ENCODE measurements at regions not wholly inside any gene's neighbourhood (a gene's known extent, or its start where the extent isn't known, plus 50 kb on each side); places are given as distances from the start of the nearest gene placed in this dataset.

DNA sequence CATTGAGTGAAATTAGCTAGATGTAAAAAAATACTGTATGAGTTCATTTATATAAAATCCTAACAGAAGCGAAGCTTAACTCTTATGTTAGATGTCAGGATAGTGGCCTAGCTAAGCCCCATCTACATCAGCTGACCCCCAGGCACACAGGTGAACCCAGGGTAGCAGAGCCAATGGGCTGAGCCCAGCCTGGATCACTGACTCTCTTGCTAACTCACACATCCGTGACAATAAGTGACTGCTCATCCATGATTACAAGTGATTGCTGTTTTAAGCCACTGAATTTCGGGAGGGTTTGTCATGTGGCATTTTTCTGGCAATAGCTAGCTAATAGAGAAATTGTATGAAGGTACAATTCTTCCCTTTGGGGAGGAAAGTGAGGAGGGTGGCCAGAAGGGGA lies 55.2 kb upstream of the COG2 start:
- no peaks in the 10 kb centered on the region for H3K36me3 Mint-ChIP-seq (ENCODE audit: low read depth, unreplicated experiment)
- Histone ChIP-seq H3K4me2 (ENCODE audit: low read length) (no peak overlapping the region), H3K4me3 (ENCODE audit: insufficient read depth, low read depth, low read length) (no peak overlapping the region), H3K4me1 (ENCODE audit: insufficient read depth, low read length) (no peaks in the 10 kb centered on the region), H3K27ac (ENCODE audit: low read depth, low read length) (no peak overlapping the region), H3K36me3 (ENCODE audit: insufficient read depth, low read length) (no peaks in the 10 kb centered on the region), H3K79me2 (ENCODE audit: insufficient read depth, low read length) (no peaks in the 10 kb centered on the region), H2AFZ (ENCODE audit: low read depth, low read length) (no peak overlapping the region), H3K9me3 (ENCODE audit: insufficient read depth, low read depth, low read length) (no peaks in the 10 kb centered on the region), H4K20me1 (ENCODE audit: insufficient read depth, low read length) (no peaks in the 10 kb centered on the region), H3K27me3 (ENCODE audit: insufficient read depth, low read length) (no peaks in the 10 kb centered on the region), H3K9ac (ENCODE audit: low read length) (no peak overlapping the region)
- H3K9me3 Mint-ChIP-seq (ENCODE audit: unreplicated experiment) = peaks cover 1% of the 10 kb centered on the region
- peaks cover 6% of the 10 kb centered on the region for H3K27me3 Mint-ChIP-seq (ENCODE audit: low read depth, unreplicated experiment)
- FAIRE-seq (no peak), DNase-seq (ENCODE audit: low read depth) (no peak)
- no peaks in the 10 kb centered on the region for H3K4me1 Mint-ChIP-seq (ENCODE audit: low read depth, unreplicated experiment)
- no peak overlapping the region for H3K4me3 Mint-ChIP-seq (ENCODE audit: unreplicated experiment)
- TF ChIP-seq, protein P1, sequence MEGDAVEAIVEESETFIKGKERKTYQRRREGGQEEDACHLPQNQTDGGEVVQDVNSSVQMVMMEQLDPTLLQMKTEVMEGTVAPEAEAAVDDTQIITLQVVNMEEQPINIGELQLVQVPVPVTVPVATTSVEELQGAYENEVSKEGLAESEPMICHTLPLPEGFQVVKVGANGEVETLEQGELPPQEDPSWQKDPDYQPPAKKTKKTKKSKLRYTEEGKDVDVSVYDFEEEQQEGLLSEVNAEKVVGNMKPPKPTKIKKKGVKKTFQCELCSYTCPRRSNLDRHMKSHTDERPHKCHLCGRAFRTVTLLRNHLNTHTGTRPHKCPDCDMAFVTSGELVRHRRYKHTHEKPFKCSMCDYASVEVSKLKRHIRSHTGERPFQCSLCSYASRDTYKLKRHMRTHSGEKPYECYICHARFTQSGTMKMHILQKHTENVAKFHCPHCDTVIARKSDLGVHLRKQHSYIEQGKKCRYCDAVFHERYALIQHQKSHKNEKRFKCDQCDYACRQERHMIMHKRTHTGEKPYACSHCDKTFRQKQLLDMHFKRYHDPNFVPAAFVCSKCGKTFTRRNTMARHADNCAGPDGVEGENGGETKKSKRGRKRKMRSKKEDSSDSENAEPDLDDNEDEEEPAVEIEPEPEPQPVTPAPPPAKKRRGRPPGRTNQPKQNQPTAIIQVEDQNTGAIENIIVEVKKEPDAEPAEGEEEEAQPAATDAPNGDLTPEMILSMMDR (IDR thresholded peaks at IDR 0.05; ENCODE audit: insufficient read depth, low read depth, low read length) = no peak
- no peak for TF ChIP-seq EZH2 (IDR thresholded peaks at IDR 0.05; ENCODE audit: insufficient read depth, low read length)
- H3K27ac Mint-ChIP-seq (ENCODE audit: unreplicated experiment) = no peak overlapping the region

DNA sequence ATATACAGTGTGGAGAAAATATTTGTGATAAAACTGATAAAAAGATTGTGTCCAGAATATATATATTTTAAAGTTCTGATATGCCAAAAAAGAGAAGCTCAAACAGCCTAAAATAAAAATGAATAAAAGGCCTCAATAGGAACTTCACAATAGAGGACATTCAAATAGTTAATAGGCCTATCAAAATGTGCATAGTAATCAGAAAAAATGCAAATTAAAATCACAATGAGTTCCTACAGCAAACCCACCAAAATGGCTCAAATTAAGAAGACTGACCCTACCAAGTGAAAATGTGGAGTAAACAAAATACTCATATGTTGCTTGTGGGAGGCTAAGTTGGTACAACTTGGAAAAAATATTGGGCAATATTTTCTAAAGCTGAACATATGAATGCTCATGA lies 57.6 kb upstream of the COG2 start:
- Histone ChIP-seq H3K9ac (ENCODE audit: low read length) (no peak overlapping the region), H3K27me3 (ENCODE audit: insufficient read depth, low read length) (no peaks in the 10 kb centered on the region), H2AFZ (ENCODE audit: low read depth, low read length) (no peak overlapping the region), H3K9me3 (ENCODE audit: insufficient read depth, low read depth, low read length) (peaks cover 6% of the 10 kb centered on the region), H3K4me3 (ENCODE audit: insufficient read depth, low read depth, low read length) (no peak overlapping the region), H4K20me1 (ENCODE audit: insufficient read depth, low read length) (no peaks in the 10 kb centered on the region), H3K4me2 (ENCODE audit: low read length) (no peak overlapping the region), H3K36me3 (ENCODE audit: insufficient read depth, low read length) (no peaks in the 10 kb centered on the region), H3K79me2 (ENCODE audit: insufficient read depth, low read length) (no peaks in the 10 kb centered on the region), H3K27ac (ENCODE audit: low read depth, low read length) (no peak overlapping the region), H3K4me1 (ENCODE audit: insufficient read depth, low read length) (no peaks in the 10 kb centered on the region)
- Mint-ChIP-seq H3K27me3 (ENCODE audit: low read depth, unreplicated experiment) (peaks cover 3% of the 10 kb centered on the region), H3K27ac (ENCODE audit: unreplicated experiment) (no peak overlapping the region), H3K36me3 (ENCODE audit: low read depth, unreplicated experiment) (no peaks in the 10 kb centered on the region), H3K4me1 (ENCODE audit: low read depth, unreplicated experiment) (no peaks in the 10 kb centered on the region), H3K9me3 (ENCODE audit: unreplicated experiment) (peaks cover 4% of the 10 kb centered on the region), H3K4me3 (ENCODE audit: unreplicated experiment) (no peak overlapping the region)
- DNase-seq (ENCODE audit: low read depth) (no peak), FAIRE-seq (no peak)
- no peak for TF ChIP-seq EZH2 (IDR thresholded peaks at IDR 0.05; ENCODE audit: insufficient read depth, low read length)
- TF ChIP-seq, protein P1 (IDR thresholded peaks at IDR 0.05; ENCODE audit: insufficient read depth, low read depth, low read length) = no peak

DNA sequence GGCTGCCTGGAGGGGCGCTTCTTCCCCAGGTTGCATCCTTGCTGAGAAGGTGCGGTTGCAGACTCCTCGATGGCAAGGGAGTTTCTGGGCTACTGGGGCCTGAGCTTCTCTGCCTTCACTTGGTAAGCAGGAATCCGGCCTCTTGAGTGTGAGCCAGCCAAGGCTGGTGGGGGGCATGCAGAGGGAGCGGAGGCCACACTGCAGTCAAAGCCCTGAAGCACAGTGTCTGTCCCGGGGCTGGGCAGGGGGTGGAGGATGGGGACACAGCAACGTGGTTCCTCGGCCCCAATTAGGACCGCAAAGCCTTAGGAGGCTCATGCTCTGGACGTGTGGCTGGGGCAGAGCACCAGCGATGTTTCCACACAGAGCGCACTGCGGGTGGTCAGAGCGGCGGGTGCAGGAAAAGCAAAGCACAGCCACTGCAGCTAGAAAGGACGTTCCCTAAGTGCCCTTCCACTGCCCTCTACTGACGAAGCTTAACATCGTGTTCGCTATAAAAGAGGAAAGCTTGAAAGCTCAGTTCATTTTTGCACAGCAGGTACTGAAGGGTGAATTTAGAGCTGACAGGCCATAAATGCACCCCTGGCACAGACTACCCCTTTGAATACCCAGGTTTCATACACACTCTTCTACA lies 60.7 kb upstream of the COG2 start:
- Mint-ChIP-seq H3K9me3 (ENCODE audit: unreplicated experiment) (peaks cover 4% of the 10 kb centered on the region), H3K4me3 (ENCODE audit: unreplicated experiment) (no peak overlapping the region), H3K36me3 (ENCODE audit: low read depth, unreplicated experiment) (no peaks in the 10 kb centered on the region), H3K4me1 (ENCODE audit: low read depth, unreplicated experiment) (no peaks in the 10 kb centered on the region), H3K27ac (ENCODE audit: unreplicated experiment) (no peak overlapping the region), H3K27me3 (ENCODE audit: low read depth, unreplicated experiment) (peaks cover 16% of the 10 kb centered on the region)
- no peak overlapping the region for H3K4me2 ChIP-seq (ENCODE audit: low read length)
- DNase-seq (ENCODE audit: low read depth) (no peak), FAIRE-seq (no peak)
- H3K27me3 ChIP-seq (ENCODE audit: insufficient read depth, low read length) = no peaks in the 10 kb centered on the region
- no peak overlapping the region for H2AFZ ChIP-seq (ENCODE audit: low read depth, low read length)
- H3K4me3 ChIP-seq (ENCODE audit: insufficient read depth, low read depth, low read length) = no peak overlapping the region
- H3K36me3 ChIP-seq (ENCODE audit: insufficient read depth, low read length) = no peaks in the 10 kb centered on the region
- no peak overlapping the region for H3K27ac ChIP-seq (ENCODE audit: low read depth, low read length)
- H3K9me3 ChIP-seq (ENCODE audit: insufficient read depth, low read depth, low read length) = peaks cover 6% of the 10 kb centered on the region
- no peaks in the 10 kb centered on the region for H3K79me2 ChIP-seq (ENCODE audit: insufficient read depth, low read length)
- H3K9ac ChIP-seq (ENCODE audit: low read length) = no peak overlapping the region
- no peak for TF ChIP-seq EZH2 (IDR thresholded peaks at IDR 0.05; ENCODE audit: insufficient read depth, low read length)
- TF ChIP-seq, protein P1 (IDR thresholded peaks at IDR 0.05; ENCODE audit: insufficient read depth, low read depth, low read length) = no peak
- no peaks in the 10 kb centered on the region for H3K4me1 ChIP-seq (ENCODE audit: insufficient read depth, low read length)
- H4K20me1 ChIP-seq (ENCODE audit: insufficient read depth, low read length) = no peaks in the 10 kb centered on the region
